NAMALWA (cell line): ENCODE measurements at regions not wholly inside any gene's neighbourhood (a gene's known extent, or its start where the extent isn't known, plus 50 kb on each side); places are given as distances from the start of the nearest gene placed in this dataset.

Source experiments
- DNase-seq: peaks from one replicate; pipeline ENCODE4 v3.0.0-alpha.2; 2015; ENCODE audit warnings: low spot score

GRCh38 chr2:129752686-129753085 is 226.8 kb upstream of the RAB6C start:
- no peak for DNase-seq

- DNase-seq = no peak
These were observed 226.2 kb upstream of the RAB6C start for GRCh38 chr2:129753261-129753660.

- DNase-seq = no peak
These were observed 225.0 kb upstream of the RAB6C start for GRCh38 chr2:129754421-129754820.

- DNase-seq = no peak
These were observed 224.6 kb upstream of the RAB6C start for GRCh38 chr2:129754831-129755230.

GRCh38 chr2:129755786-129756185 is 223.7 kb upstream of the RAB6C start:
- no peak for DNase-seq

GRCh38 chr2:129756276-129756675 is 223.2 kb upstream of the RAB6C start:
- DNase-seq = no peak

- no peak for DNase-seq
These were observed 222.0 kb upstream of the RAB6C start for GRCh38 chr2:129757366-129757914.

GRCh38 chr2:129757915-129758783 is 221.3 kb upstream of the RAB6C start:
- no peak for DNase-seq

- no peak for DNase-seq
These were observed 220.5 kb upstream of the RAB6C start for GRCh38 chr2:129758784-129759471.

GRCh38 chr2:129759472-129760010 is 219.9 kb upstream of the RAB6C start:
- no peak for DNase-seq

GRCh38 chr2:129760669-129761068 is 218.8 kb upstream of the RAB6C start:
- DNase-seq = no peak

- no peak for DNase-seq
These were observed 217.9 kb upstream of the RAB6C start for GRCh38 chr2:129761569-129762021.

- DNase-seq = no peak
These were observed 216.9 kb upstream of the RAB6C start for GRCh38 chr2:129762386-129763189.

- no peak for DNase-seq
These were observed 216.1 kb upstream of the RAB6C start for GRCh38 chr2:129763190-129763846.

GRCh38 chr2:129763966-129764365 is 215.5 kb upstream of the RAB6C start:
- DNase-seq = no peak

- DNase-seq = peak; percentile 4
These were observed 214.8 kb upstream of the RAB6C start for GRCh38 chr2:129764376-129765325.

- no peak for DNase-seq
These were observed 214.2 kb upstream of the RAB6C start for GRCh38 chr2:129765326-129765677.

GRCh38 chr2:129765678-129766351 is 213.7 kb upstream of the RAB6C start:
- no peak for DNase-seq

- no peak for DNase-seq
These were observed 213.0 kb upstream of the RAB6C start for GRCh38 chr2:129766374-129766993.
